Kidney tubule cell (primary cell): ENCODE measurements at regions not wholly inside any gene's neighbourhood (a gene's known extent, or its start where the extent isn't known, plus 50 kb on each side); places are given as distances from the start of the nearest gene placed in this dataset.

Experiments used
- DNase-seq: peaks from one replicate; pipeline ENCODE4 v3.0.0-alpha.2; 2018; ENCODE audit warnings: low spot score

- DNase-seq: peak; percentile 26
These were observed 366.1 kb upstream of the TMPO start for GRCh38 chr12:98149270-98149669.

- no peak for DNase-seq
These were observed 365.6 kb upstream of the TMPO start for GRCh38 chr12:98149691-98150210.

- no peak for DNase-seq
These were observed 364.2 kb upstream of the TMPO start for GRCh38 chr12:98151105-98151590.

GRCh38 chr12:98151984-98152383, 363.4 kb upstream of the TMPO start:
- no peak for DNase-seq

GRCh38 chr12:98154850-98155249, 360.5 kb upstream of the TMPO start:
- DNase-seq: peak; percentile 19

GRCh38 chr12:98156697-98157096, 358.7 kb upstream of the TMPO start:
- no peak for DNase-seq

GRCh38 chr12:98162906-98163678, 352.3 kb upstream of the TMPO start:
- DNase-seq: no peak

- DNase-seq: no peak
These were observed 343.1 kb upstream of the TMPO start for GRCh38 chr12:98172304-98172703.

GRCh38 chr12:98172801-98173200, 342.6 kb upstream of the TMPO start:
- DNase-seq: no peak

- no peak for DNase-seq
These were observed 341.5 kb upstream of the TMPO start for GRCh38 chr12:98173773-98174427.

GRCh38 chr12:98174428-98174809, 341.0 kb upstream of the TMPO start:
- no peak for DNase-seq

GRCh38 chr12:98178126-98178525, 337.3 kb upstream of the TMPO start:
- DNase-seq: no peak

- DNase-seq: no peak
These were observed 336.2 kb upstream of the TMPO start for GRCh38 chr12:98179151-98179550.

- no peak for DNase-seq
These were observed 334.8 kb upstream of the TMPO start for GRCh38 chr12:98180603-98181002.

- no peak for DNase-seq
These were observed 332.6 kb upstream of the TMPO start for GRCh38 chr12:98182821-98183220.

- peak; percentile 22 for DNase-seq
These were observed 329.8 kb upstream of the TMPO start for GRCh38 chr12:98185606-98186005.

- no peak for DNase-seq
These were observed 326.7 kb upstream of the TMPO start for GRCh38 chr12:98188650-98189077.

- DNase-seq: no peak
These were observed 320.8 kb upstream of the TMPO start for GRCh38 chr12:98194591-98194990.

- DNase-seq: no peak
These were observed 317.0 kb upstream of the TMPO start for GRCh38 chr12:98198261-98198982.

GRCh38 chr12:98208816-98209215, 306.6 kb upstream of the TMPO start:
- DNase-seq: no peak

GRCh38 chr12:98211909-98212695, 303.3 kb upstream of the TMPO start:
- DNase-seq: peak; percentile 29

GRCh38 chr12:98213556-98213955, 301.8 kb upstream of the TMPO start:
- no peak for DNase-seq
